Mucosa of gallbladder (tissue), 1 donor: ENCODE measurements at regions not wholly inside any gene's neighbourhood (a gene's known extent, or its start where the extent isn't known, plus 50 kb on each side); places are given as distances from the start of the nearest gene placed in this dataset.
"Not testable (repeated sequence)": the region's sequence is repeated elsewhere in the genome, so short reads cannot be mapped to it uniquely, and the experiment has no call there.

Source experiments
- DNase-seq: peaks from one replicate; pipeline ENCODE4 v3.0.0-alpha.2; 2020; ENCODE audit warnings: low spot score
- donor health status: DM: no; HTN: no; CAD: no.

DNA sequence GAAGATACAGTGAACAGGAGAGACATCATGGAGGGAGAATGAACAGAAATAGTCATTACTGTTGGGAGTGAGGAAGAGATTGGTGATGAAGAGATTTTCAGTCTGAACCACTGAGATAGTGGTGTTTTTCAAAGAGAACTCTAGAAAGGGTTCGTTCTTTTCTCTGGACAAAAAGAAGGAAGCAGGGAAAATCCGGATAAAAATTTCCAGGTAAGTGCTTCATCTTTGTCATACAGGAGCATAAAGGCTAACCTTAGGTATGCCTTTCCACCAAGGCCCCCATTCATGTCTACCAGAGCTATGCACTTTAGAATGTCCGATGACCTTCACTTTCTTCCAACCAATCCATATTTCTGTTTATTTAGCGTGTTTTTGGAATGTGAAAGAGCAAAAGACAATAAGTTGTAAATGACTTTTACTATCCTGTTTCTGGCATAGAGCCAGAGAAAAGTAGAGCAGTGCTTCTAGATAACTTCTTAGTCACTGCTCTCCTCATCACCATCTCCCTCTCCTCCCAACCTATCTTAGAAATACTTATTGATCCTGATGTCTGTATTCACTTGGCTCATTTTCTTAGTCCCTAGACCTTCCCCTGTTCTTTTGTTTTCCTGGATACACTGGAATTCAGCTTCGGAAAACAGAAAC is 116.5 kb downstream of the TTC6 start:
- no peak for DNase-seq

DNA sequence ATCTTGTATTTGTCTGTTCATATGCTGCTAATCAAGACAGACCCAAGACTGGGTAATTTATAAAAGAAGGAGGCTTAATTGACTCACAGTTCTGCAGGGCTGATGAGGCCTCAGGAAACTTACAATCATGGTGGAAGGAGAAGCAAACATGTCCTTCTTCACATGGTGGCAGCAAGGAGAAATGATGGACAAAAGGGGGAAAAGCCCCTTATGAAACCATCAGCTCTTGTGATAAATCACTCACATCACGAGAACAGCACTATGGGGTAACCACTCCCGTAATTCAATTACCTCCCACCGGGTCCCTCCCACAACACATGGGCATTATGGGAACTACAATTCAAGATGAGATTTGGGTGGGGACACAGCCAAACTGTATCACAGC is 117.0 kb downstream of the TTC6 start:
- DNase-seq: not testable (repeated sequence)

DNA sequence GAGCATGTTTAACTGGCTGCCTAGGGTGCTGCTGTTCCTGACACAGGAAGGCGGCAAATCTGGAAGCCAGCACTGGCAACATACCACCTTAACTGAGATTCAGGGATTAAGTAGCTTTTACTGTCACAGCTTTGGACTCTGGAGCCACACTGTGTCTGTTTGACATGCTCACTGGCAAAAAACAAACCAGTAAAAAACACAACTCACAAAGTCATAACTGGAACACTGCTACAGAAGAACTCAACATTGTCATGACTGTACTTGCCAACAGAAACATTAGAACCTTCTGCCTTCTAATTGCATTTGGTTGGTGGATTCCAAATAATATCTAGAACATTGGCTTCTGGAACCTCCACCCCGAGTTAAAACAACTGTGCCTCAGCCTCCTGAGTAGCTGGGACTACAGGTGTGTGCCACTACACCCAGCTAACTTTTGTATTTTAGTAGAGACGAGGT is 117.6 kb downstream of the TTC6 start:
- no peak for DNase-seq

DNA sequence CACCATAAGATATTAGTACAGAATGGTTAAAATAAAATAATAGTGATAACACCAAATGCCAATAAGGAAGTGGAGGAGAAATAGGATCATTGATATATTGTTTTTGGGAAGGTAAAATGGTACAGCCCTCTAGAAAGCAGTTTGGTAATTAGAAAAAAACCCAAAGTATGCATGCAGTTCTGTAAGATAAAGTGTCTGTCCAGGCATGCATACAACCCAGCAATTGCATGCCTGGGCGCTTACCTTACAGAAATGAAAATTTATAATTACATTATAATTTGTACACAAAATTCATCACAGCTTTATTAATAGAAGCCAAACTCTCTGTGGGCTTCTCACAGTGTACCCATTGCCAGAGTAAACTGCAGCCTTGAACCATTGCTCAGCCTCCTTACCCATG is 124.7 kb downstream of the TTC6 start:
- DNase-seq: no peak

DNA sequence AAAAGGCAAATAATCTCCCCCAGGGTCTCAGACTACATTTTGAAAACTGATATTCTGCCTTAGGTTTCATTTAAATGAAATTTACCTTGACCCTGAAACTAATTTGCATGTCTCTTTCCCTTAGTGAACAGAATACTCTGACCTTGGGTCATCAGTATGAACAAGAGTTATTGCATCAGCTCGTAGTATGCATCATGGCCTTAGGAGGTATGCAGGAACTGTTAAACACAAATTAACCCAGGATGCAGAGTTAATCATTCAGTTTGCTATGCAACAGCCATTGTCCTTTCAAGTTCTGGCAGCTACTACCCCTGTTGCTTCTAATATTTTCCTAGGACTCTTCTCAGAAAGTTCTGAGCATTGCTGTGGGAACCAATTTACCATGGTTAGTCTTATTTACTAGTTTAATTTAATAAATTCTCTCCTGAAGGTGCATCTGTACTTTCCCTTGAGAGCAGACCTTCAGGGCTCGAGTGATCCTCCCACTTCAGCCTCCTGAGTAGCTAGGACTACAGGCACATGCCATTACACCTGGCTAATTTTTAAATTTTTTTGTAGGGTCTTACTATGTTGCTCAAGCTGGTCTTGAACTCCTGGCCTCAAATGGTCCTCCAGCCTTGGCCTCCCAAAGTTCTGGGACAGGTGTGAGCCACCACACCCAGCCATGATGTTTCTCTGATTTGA is 126.7 kb downstream of the TTC6 start:
- DNase-seq: no peak

DNA sequence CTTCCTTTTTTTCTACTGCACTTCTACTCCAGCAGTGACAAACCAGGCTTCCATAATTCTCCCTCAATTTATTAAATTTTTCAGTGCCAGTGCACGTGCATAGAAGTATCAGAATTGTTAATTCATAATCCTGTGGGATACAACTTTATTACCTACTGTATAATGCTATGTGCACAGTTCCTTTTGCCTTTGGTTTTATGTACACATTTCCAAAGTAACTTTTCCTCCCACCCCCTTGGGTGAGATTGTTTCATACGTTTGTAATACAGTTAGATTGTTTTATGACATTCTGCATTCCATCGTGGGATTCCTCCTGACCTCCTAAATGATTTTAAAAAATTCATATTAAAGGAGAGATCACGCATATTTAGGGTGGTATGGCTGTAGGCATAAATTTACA is 128.1 kb downstream of the TTC6 start:
- DNase-seq: no peak

DNA sequence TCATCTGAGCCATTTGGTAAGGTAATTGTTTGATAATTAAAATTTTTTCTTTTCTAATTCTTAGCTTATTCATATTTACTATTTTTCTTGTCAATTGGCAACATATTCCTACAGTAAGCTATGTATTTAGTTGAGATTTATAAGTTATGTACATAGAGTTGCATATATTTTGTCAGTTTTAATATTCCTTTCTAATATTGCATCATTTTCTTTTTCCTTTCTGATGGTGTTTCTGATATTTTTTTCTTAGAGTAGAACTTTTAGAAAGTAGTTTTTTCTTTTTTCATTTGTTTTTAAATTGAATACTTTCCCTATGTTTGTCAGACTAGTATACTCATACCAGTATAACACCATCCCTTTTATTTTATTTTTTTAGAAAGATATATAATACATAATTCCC is 131.3 kb downstream of the TTC6 start:
- no peak for DNase-seq

DNA sequence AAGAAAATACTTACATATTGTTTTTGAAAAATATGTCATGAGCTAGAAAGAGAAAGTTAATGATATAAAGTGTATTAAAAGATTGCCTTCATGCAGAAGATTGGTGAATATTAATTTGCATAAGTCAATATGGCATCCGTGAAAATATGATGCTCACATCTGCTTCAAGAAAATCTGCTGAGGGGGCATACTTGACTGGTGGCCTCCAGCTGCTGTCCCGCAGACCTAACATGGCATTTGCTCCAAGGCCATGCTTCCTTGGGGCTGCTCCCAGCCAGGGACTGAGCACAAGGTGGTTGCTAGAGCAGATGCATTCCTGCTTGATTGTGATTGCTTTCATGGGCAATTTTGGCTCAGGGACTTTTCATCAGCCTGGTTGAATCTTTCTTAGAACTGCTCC is 133.8 kb downstream of the TTC6 start:
- no peak for DNase-seq

DNA sequence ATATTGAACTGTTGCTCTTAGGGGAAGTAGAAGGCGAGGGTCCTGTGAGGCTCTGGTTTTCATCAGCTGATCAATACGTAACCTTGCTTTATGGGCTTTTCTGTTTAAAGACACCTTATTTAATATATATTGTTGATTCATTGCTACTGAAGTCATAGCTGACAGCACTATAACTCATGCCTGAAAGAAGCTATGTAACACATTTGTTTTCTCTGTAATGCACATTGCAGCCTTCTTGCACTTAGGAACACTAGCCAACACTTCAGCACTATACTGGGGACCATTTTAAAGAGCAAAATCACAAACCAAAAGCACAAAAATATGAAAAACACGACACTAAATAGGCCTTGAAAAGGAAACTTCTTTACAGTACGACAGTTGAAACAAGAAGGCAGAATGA is 135.7 kb downstream of the TTC6 start:
- DNase-seq: no peak

DNA sequence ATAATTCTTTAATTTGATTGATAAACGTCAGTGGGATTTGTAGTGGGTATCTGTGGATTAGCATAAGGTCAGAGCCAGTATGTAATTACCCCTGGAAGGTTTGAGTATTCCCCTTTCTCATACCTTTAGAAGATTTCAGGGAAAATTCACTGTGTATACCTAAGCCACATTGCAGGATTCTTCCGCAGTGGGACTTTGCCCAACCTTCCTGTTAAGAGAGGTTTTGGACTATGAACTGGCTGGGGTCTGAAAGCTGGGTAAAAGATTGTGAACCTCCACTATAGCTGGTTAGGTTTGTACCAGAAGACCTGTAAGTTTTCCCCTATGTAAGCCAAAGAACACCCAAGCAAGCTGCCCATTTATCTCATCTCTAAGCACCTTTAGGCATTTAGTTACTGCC is 150.2 kb downstream of the TTC6 start:
- no peak for DNase-seq

DNA sequence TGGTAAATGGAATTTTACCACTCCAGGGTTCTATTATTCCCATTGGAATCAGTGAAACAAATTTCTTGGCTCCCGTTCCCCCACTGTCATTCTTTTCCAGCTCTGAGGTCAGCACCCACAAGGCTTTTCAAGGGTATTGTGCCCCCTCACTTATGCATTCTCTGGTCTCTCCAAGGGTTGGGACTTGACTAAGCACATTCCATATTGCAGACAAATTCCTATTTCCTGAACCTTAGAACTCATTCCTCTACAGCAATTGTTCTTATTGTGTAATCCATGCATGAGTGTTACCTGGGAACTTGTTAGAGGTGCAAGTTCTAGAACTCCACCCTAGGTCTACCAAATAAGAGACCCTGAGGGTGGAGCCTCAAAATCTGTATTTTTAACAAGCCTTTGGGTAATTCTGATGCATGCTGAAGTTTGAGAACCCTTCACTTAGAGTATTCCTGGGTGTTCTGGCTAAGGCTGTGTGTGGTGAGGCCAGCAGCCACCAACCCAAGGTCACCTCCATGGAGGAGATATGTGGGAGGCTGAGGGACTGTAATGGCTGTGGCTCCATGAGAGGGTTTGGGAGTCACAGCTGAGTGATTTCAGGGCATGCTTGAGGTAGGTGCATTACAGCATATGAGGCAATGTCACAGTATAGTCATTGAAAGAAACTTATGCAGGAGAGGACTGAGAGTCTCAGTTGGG is 150.9 kb downstream of the TTC6 start:
- DNase-seq: no peak

DNA sequence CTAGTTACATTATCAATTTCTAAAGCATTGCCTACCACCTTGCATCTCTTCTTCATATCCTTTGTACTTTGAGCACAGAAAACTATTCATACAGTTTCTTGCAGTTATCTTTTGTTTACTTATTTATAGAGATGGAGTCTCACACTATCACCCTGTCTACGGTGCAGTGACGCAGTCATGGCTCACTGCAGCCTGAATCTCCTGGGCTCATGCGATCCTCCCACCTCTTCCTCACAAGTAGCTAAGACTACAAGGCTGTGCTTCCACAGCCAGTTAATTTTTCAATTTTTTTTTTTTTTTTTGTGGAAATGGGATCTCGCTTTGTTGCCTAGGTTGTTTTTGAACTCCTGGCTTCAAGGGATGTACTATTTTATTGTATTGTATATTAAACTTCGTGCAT is 158.0 kb downstream of the TTC6 start:
- DNase-seq: no peak

DNA sequence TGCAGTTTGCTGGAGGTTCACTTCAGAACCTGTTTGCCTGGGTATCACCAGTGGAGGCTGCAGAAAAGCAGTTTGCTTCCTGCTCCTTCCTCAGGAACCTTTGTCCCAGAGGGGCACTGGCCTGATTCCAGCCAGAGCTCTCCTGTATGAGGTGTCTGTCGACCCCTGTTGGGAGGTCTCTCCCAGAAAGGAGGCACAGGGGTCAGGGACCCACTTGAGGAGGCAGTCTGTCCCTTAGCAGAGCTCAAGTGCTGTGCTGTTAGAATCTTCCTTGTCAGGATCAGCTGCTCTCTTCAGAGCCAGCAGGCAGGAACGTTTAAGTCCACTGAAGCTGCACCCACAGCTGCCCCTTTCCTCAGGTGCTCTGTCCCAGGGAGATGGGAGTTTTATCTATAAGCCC is 164.8 kb downstream of the TTC6 start:
- not testable (repeated sequence) for DNase-seq

DNA sequence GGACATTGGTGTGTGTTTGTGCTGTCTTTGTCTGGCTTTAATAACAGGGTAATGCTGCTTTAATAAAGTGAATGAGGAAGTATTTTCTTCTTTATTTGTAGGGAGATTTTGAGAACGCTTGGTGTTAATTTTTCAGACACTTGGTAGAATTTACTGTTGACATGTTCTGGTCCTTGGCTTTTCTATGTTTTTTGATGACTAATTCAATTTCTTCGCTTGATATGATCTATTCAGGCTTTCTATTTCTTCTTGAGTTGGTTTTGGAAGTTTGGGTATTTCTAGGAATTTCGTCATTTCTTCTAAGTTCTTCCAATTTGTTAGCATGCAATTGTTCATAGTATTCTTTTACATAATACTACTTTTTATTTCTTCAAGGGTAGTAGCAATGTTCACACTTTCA is 167.8 kb downstream of the TTC6 start:
- DNase-seq: no peak

DNA sequence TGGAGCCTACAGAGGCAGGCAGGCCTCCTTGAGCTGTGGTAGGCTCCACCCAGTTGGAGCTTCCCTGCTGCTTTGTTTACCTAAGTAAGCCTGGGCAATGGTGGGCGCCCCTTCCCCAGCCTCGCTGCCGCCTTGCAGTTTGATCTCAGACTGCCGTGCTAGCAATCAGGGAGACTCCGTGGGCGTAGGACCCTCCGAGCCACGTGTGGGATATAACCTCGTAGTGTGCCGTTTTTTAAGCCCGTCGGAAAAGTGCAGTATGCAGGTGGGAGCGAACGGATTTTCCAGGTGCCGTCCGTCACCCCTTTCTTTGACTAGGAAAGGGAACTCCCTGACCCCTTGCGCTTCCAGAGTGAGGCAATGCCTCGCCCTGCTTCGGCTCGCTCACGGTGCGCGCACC is 176.9 kb downstream of the TTC6 start:
- not testable (repeated sequence) for DNase-seq

DNA sequence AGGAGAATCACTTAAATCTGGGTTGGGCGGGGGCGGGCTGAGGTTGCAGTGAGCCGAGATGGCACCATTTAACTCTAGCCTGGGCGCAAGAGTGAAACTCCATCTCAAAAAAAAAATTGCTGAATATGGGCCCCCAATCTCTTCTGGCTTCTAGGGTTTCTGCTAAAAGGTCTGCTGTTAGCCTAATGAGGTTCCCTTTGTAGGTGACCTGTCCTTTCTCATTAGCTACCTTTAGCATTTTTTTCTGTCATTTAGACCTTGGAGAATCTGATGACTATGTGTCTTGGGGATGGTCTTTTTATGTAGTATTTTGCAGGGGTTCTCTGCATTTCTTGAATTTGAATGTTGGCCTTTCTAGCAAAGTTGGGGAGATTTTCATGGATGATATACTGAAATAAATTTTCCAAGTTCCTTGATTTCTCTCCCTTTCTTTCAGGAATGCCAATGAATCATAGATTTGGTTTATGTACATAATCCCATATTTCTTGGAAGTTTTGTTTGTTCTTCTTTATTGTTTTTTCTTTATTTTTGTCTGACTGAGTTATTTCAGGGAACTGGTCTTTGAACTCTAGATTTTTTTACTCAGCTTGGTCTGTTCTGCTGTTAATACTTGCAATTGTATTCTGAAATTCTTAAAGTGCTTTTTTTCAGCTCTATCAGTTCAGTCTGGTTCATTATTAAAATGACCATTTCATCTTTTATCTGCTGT is 181.5 kb downstream of the TTC6 start:
- DNase-seq: no peak

DNA sequence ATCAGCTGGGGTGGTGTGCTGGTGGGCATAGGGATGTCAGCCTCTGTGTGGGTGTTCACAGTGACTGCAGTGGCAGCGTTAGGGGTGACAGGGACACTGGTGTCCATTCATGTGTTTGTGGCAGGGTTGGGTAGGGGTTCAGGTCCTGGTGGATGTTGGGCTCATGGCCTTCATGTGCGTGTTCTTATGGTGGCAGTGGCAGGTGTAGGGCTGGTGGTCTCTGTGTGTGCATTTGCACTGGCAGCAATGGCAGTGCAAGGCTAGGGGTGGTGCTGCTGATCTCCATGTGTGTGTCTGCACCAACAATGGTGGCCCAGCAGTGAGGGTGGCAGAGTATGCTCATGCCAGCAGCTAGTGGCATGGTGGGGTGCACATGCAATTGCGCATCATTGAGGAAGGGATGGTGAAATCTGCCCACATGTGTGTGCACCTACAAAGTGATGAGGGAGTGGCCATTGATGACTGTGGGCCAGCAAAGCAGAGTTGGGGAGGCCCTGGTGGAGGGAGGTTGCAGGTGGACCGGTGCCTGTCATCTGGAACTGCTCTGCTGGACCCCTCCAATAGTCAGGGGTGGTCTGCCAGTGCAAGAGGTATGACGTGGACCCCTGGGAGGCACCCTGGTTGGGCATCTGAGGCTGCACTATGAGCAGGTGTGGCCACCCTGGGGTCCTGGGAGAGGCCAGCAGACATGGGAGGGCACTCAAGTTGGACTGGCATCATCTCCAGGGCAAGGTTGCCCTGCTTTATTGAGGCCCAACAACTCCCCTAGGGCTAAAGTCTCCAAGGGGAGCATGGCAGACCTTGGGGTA is 182.9 kb downstream of the TTC6 start:
- DNase-seq: no peak

DNA sequence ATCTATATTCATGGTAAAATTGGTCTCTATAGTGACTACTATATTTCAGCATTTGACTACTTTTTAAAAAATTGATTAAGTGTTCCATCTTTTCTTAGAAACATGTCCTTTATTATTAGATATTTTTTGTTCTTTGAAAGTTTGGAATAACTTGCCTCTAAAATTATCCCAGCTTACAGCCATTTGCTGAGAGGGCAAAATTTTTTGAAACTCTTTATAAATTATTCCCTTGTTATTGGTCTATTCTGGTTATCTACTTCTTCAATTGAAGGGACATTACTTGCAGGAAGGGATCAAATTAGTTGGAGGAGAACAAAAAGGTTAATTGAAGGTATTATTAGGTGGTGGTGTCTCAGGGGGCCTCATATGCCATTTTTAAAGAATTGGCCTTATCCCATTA is 184.1 kb downstream of the TTC6 start:
- no peak for DNase-seq

DNA sequence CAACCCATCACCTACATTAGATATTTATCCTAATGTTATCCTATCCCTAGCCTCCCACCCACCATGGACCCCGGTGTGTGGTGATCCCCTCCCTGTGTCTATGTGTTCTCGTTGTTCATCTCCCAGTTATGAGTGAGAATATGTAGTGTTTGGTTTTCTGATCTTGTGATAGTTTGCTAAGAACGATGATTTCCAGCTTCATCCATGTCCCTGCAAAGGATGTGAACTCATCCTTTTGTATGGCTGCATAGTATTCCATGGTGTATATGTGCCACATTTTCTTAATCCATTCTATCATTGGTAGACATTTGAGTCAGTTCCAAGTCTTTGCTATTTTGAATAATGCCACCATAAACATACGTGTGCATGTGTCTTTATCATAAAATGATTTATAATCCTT is 185.3 kb downstream of the TTC6 start:
- DNase-seq: not testable (repeated sequence)

DNA sequence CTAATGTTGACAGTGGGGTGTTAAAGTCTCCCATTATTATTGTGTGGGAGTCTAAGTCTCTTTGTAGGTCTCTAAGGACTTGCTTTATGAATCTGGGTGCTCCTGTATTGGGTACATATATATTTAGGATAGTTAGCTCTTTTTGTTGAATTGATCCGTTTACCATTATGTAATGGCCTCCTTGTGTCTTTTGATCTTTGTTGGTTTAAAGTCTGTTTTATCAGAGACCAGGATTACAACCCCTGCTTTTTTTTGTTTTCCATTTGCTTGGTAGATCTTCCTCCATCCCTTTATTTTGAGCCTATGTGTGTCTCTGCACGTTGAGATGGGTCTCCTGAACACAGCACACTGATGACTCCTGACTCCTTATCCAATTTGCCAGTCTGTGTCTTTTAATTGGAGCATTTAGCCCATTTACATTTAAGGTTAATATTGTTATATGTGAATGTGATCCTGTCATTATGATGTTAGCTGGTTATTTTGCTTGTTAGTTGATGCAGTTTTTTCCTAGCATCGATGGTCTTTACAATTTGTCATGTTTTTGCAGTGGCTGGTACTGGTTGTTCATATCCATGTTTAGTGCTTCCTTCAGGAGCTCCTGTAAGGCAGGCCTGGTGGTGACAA is 188.9 kb downstream of the TTC6 start:
- DNase-seq: not testable (repeated sequence)

DNA sequence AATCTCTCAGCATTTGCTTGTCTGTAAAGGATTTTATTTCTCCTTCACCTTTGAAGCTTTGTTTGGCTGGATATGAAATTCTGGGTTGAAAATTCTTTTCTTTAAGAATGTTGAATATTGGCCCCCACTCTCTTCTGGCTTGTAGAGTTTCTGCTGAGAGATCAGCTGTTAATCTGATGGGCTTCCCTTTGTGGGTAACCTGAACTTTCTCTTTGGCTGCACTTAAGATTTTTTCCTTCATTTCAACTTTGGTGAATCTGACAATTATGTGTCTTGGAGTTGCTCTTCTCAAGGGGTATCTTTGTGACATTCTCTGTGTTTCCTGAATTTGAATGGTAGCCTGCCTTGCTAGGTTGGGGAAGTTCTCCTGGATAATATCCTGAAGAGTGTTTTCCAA is 189.4 kb downstream of the TTC6 start:
- DNase-seq: not testable (repeated sequence)
